K562 (cell line): ENCODE measurements at regions not wholly inside any gene's neighbourhood (a gene's known extent, or its start where the extent isn't known, plus 50 kb on each side); places are given as distances from the start of the nearest gene placed in this dataset.
A peak's percentile ranks its signal among the peaks of the same experiment; 100 is the strongest.

Experiments used
- ARID1B ChIP-seq: fragments of 450-650 bp; IDR thresholded peaks from 2 replicates; pipeline ENCODE4 v1.6.1; 2016; ENCODE audit warnings: antibody characterized with exemption, mild to moderate bottlenecking, inconsistent platforms
- BRF1 ChIP-seq: IDR thresholded peaks from 3 replicates; pipeline ENCODE4 v1.6.1; 2011; ENCODE audit warnings: borderline replicate concordance, mild to moderate bottlenecking; ENCODE audit not compliant: insufficient read length; ENCODE audit errors: extremely low read depth
- FOXJ2 ChIP-seq: fragments of 200-800 bp; sonication (Bioruptor generic); IDR thresholded peaks from 2 replicates; pipeline ENCODE4 v1.6.1; 2016; ENCODE audit warnings: missing genetic modification characterization, missing compliant biosample characterization
- GTF3C2 ChIP-seq: IDR thresholded peaks from 3 replicates; pipeline ENCODE4 v1.6.1; 2011; ENCODE audit warnings: borderline replicate concordance, mild to moderate bottlenecking, moderate library complexity; ENCODE audit not compliant: insufficient read length; ENCODE audit errors: extremely low read depth
- HEY1 ChIP-seq: fragments of 250-450 bp; sonication (Bioruptor Pico); IDR thresholded peaks from 2 replicates; pipeline ENCODE4 v1.5.0; 2020; ENCODE audit warnings: mild to moderate bottlenecking, moderate library complexity, borderline replicate concordance
- KAT8 ChIP-seq: fragments of 450-650 bp; IDR thresholded peaks from 2 replicates; pipeline ENCODE4 v1.6.1; 2016; ENCODE audit warnings: low read depth, mild to moderate bottlenecking
- KLF6 ChIP-seq: fragments of 250-450 bp; sonication (Bioruptor Pico); IDR thresholded peaks from 2 replicates; pipeline ENCODE4 v1.4.0; 2020; ENCODE audit warnings: mild to moderate bottlenecking, moderate library complexity, borderline replicate concordance
- NCOA1 ChIP-seq: fragments of 450-650 bp; IDR thresholded peaks from 2 replicates; pipeline ENCODE4 v1.6.1; 2016; ENCODE audit warnings: low read depth
- NFXL1 ChIP-seq: fragments of 450-650 bp; formaldehyde crosslinking; IDR thresholded peaks from 2 replicates; pipeline ENCODE4 v1.4.0; 2021; ENCODE audit warnings: mild to moderate bottlenecking
- PHB2 ChIP-seq: fragments of 450-650 bp; IDR thresholded peaks from 2 replicates; pipeline ENCODE4 v1.6.1; 2017; ENCODE audit warnings: low read depth
- PTRF ChIP-seq: fragments of 450-650 bp; IDR thresholded peaks from 2 replicates; pipeline ENCODE4 v1.6.1; 2016; ENCODE audit warnings: mild to moderate bottlenecking, missing genetic modification characterization, missing compliant biosample characterization
- SNRNP70 ChIP-seq: fragments of 200-400 bp; formaldehyde crosslinking; optimal IDR thresholded peaks from 2 replicates; pipeline ENCODE3; 2017; ENCODE audit warnings: low read depth, low read length
- SP2 ChIP-seq: IDR thresholded peaks from 2 replicates; pipeline ENCODE4 v1.6.1; 2011; ENCODE audit warnings: mild to moderate bottlenecking, low read depth, low read length, moderate library complexity; ENCODE audit not compliant: poor library complexity, severe bottlenecking; ENCODE audit errors: extremely low read depth
- TCF3 ChIP-seq: sonication (generic); formaldehyde crosslinking; IDR thresholded peaks from 2 replicates; pipeline ENCODE4 v1.4.0; 2020; ENCODE audit warnings: mild to moderate bottlenecking, missing genetic modification reagents
- USF2 ChIP-seq: sonication (generic); formaldehyde crosslinking; IDR thresholded peaks from 2 replicates; pipeline ENCODE4 v1.5.0; 2020; ENCODE audit warnings: missing genetic modification reagents
- ZBTB1 ChIP-seq: sonication (generic); formaldehyde crosslinking; IDR thresholded peaks from 2 replicates; pipeline ENCODE4 v1.8.1; 2023; ENCODE audit warnings: missing genetic modification reagents, low read depth, mild to moderate bottlenecking, borderline replicate concordance
- ZBTB11 ChIP-seq, 3 experiments: fragments of 200-800 bp in 1 of 3; fragments of 250-450 bp in 1 of 3; fragments of 450-650 bp in 1 of 3; sonication (Bioruptor Pico) in 1 of 3; sonication (Bioruptor generic) in 1 of 3; formaldehyde crosslinking in 1 of 3; IDR thresholded peaks; 2 replicates each; pipeline versions ENCODE4 v1.6.1 to v1.8.0; 2016 to 2022; ENCODE audit warnings: mild to moderate bottlenecking in 2 of 3, missing genetic modification characterization in 2 of 3, missing compliant biosample characterization in 1 of 3, moderate library complexity in 1 of 3
- ZBTB26 ChIP-seq: fragments of 450-650 bp; formaldehyde crosslinking; IDR thresholded peaks from 2 replicates; pipeline ENCODE4 v1.4.0; 2022; ENCODE audit warnings: missing genetic modification characterization
- ZNF174 ChIP-seq: fragments of 250-450 bp; sonication (Bioruptor Pico); IDR thresholded peaks from 2 replicates; pipeline ENCODE4 v1.4.0; 2020; ENCODE audit warnings: mild to moderate bottlenecking

GRCh38 chr2:217218269-217219163 lies 358.7 kb upstream of the TNP1 start (continued):
- TF ChIP-seq ZBTB11 (CRISPR knock-in tag; IDR thresholded peaks at IDR 0.05) = peak in 2 of 3 experiments; percentile 70 to 95; a peak in 4 of 6 replicates
- no peak for TF ChIP-seq HEY1 (CRISPR knock-in tag)
- TF ChIP-seq SP2 = no peak
- TF ChIP-seq PTRF (tag) = no peak
- no peak for TF ChIP-seq KAT8
- TF ChIP-seq USF2 (CRISPR knock-in tag) = no peak
- no peak for TF ChIP-seq ZBTB1 (CRISPR knock-in tag)
- TF ChIP-seq NCOA1 = peak; percentile 61; the same call in 1 of the 2 replicates
- no peak for TF ChIP-seq KLF6
- no peak for TF ChIP-seq ZNF174 (CRISPR knock-in tag)
- no peak for TF ChIP-seq ZBTB26
- TF ChIP-seq TCF3 (CRISPR knock-in tag) = peak; percentile 83
- TF ChIP-seq FOXJ2 (tag) = 0 out of 2 replicates have a peak, but pooled peaks have one; percentile 27
- no peak for TF ChIP-seq GTF3C2
- TF ChIP-seq SNRNP70 = no peak
- TF ChIP-seq BRF1 = no peak
- TF ChIP-seq ARID1B = peak; percentile 89
- no peak for TF ChIP-seq PHB2
- no peak for TF ChIP-seq NFXL1 (CRISPR knock-in tag)
